SJCRH30 (cell line): ENCODE measurements at regions not wholly inside any gene's neighbourhood (a gene's known extent, or its start where the extent isn't known, plus 50 kb on each side); places are given as distances from the start of the nearest gene placed in this dataset.
A peak's percentile ranks its signal among the peaks of the same experiment; 100 is the strongest.
"Not testable (repeated sequence)": the region's sequence is repeated elsewhere in the genome, so short reads cannot be mapped to it uniquely, and the experiment has no call there.

ENCODE experiments used
- DNase-seq, 2 experiments: peaks; one replicate each; pipeline ENCODE4 v3.0.0-alpha.2; 2015 to 2020
- H3K27ac ChIP-seq: fragments of 250-450 bp; sonication (Bioruptor Pico); 2 replicates; pipeline ENCODE4 v1.5.1; 2020; ENCODE audit warnings: mild to moderate bottlenecking, moderate library complexity
- H3K27me3 ChIP-seq: fragments of 250-450 bp; sonication (Bioruptor Pico); 2 replicates; pipeline ENCODE4 v1.5.1; 2020; ENCODE audit warnings: mild to moderate bottlenecking, moderate library complexity
- H3K36me3 ChIP-seq: fragments of 250-450 bp; sonication (Bioruptor Pico); 2 replicates; pipeline ENCODE4 v1.5.1; 2020; ENCODE audit warnings: mild to moderate bottlenecking, moderate library complexity
- H3K4me1 ChIP-seq: fragments of 250-450 bp; sonication (Bioruptor Pico); 2 replicates; pipeline ENCODE4 v1.5.1; 2020; ENCODE audit warnings: mild to moderate bottlenecking, moderate library complexity
- H3K4me3 ChIP-seq: fragments of 250-450 bp; sonication (Bioruptor Pico); 2 replicates; pipeline ENCODE4 v1.5.1; 2020; ENCODE audit warnings: mild to moderate bottlenecking, moderate library complexity
- H3K9me3 ChIP-seq: fragments of 250-450 bp; sonication (Bioruptor Pico); replicated peaks from 2 replicates; pipeline ENCODE4 v1.5.1; 2020; ENCODE audit warnings: mild to moderate bottlenecking, moderate library complexity

GRCh38 chr4:158958489-158959270 lies 144.2 kb upstream of the RAPGEF2 start:
- DNase-seq: no peak
- H3K9me3 ChIP-seq: no peaks in the 10 kb centered on the region

GRCh38 chr4:158962393-158962792 lies 140.5 kb upstream of the RAPGEF2 start:
- no peak for DNase-seq
- no peaks in the 10 kb centered on the region for H3K9me3 ChIP-seq
- H3K4me1 ChIP-seq: peaks cover 3% of the 10 kb centered on the region; the same call in 1 of the 2 replicates
- H3K4me3 ChIP-seq: no peak overlapping the region
- no peaks in the 10 kb centered on the region for H3K36me3 ChIP-seq
- no peaks in the 10 kb centered on the region for H3K27me3 ChIP-seq
- H3K27ac ChIP-seq: no peak overlapping the region

More at GRCh38 chr4:158958489-158959270, 144.2 kb upstream of the RAPGEF2 start:
- H3K4me3 ChIP-seq: no peak overlapping the region
- no peak overlapping the region for H3K27ac ChIP-seq
- no peaks in the 10 kb centered on the region for H3K36me3 ChIP-seq
- no peaks in the 10 kb centered on the region for H3K4me1 ChIP-seq
- H3K27me3 ChIP-seq: no peaks in the 10 kb centered on the region

GRCh38 chr4:158963282-158963681 lies 139.6 kb upstream of the RAPGEF2 start:
- not testable (repeated sequence) for H3K27ac ChIP-seq, H3K9me3 ChIP-seq, H3K4me1 ChIP-seq, H3K27me3 ChIP-seq, H3K36me3 ChIP-seq, H3K4me3 ChIP-seq, DNase-seq

- Histone ChIP-seq H3K27me3 (no peaks in the 10 kb centered on the region), H3K36me3 (no peaks in the 10 kb centered on the region), H3K4me3 (no peak overlapping the region), H3K4me1 (peaks cover 3% of the 10 kb centered on the region; the same call in 1 of the 2 replicates), H3K9me3 (no peaks in the 10 kb centered on the region), H3K27ac (no peak overlapping the region)
- DNase-seq: no peak
These were observed 138.7 kb upstream of the RAPGEF2 start for GRCh38 chr4:158964114-158964727.

GRCh38 chr4:158964728-158965124 lies 138.2 kb upstream of the RAPGEF2 start:
- no peak for DNase-seq
- no peak overlapping the region for H3K27ac ChIP-seq
- no peaks in the 10 kb centered on the region for H3K27me3 ChIP-seq
- H3K4me3 ChIP-seq: no peak overlapping the region
- no peaks in the 10 kb centered on the region for H3K9me3 ChIP-seq
- peaks cover 3% of the 10 kb centered on the region; the same call in 1 of the 2 replicates for H3K4me1 ChIP-seq
- no peaks in the 10 kb centered on the region for H3K36me3 ChIP-seq

- DNase-seq: no peak
- H3K27me3 ChIP-seq: no peaks in the 10 kb centered on the region
- H3K36me3 ChIP-seq: no peaks in the 10 kb centered on the region
- H3K9me3 ChIP-seq: no peaks in the 10 kb centered on the region
- no peak overlapping the region for H3K4me3 ChIP-seq
- no peak overlapping the region for H3K27ac ChIP-seq
- peaks cover 3% of the 10 kb centered on the region; the same call in 1 of the 2 replicates for H3K4me1 ChIP-seq
These were observed 137.7 kb upstream of the RAPGEF2 start for GRCh38 chr4:158965226-158965625.

- Histone ChIP-seq H3K9me3 (no peaks in the 10 kb centered on the region), H3K27me3 (no peaks in the 10 kb centered on the region), H3K27ac (no peak overlapping the region), H3K36me3 (no peaks in the 10 kb centered on the region), H3K4me3 (no peak overlapping the region), H3K4me1 (peaks cover 3% of the 10 kb centered on the region; the same call in 1 of the 2 replicates)
- no peak for DNase-seq
These were observed 136.8 kb upstream of the RAPGEF2 start for GRCh38 chr4:158966091-158966490.

- Histone ChIP-seq H3K27me3 (no peaks in the 10 kb centered on the region), H3K4me3 (no peak overlapping the region), H3K9me3 (no peaks in the 10 kb centered on the region), H3K36me3 (no peaks in the 10 kb centered on the region), H3K4me1 (peaks cover 3% of the 10 kb centered on the region; the same call in 1 of the 2 replicates), H3K27ac (no peak overlapping the region)
- peak in 1 of 2 experiments; percentile 2 for DNase-seq
These were observed 133.9 kb upstream of the RAPGEF2 start for GRCh38 chr4:158968961-158969360.

- Histone ChIP-seq H3K36me3 (no peaks in the 10 kb centered on the region), H3K27me3 (no peaks in the 10 kb centered on the region), H3K4me3 (no peak overlapping the region), H3K4me1 (peaks cover 3% of the 10 kb centered on the region; the same call in 1 of the 2 replicates), H3K27ac (no peak overlapping the region), H3K9me3 (no peaks in the 10 kb centered on the region)
- DNase-seq: no peak
These were observed 132.1 kb upstream of the RAPGEF2 start for GRCh38 chr4:158970812-158971211.

- not testable (repeated sequence) for H3K4me1 ChIP-seq, H3K27ac ChIP-seq, H3K4me3 ChIP-seq, H3K36me3 ChIP-seq, DNase-seq, H3K9me3 ChIP-seq, H3K27me3 ChIP-seq
These were observed 128.4 kb upstream of the RAPGEF2 start for GRCh38 chr4:158974438-158974837.

- H3K27me3 ChIP-seq, H3K27ac ChIP-seq, H3K4me3 ChIP-seq, H3K9me3 ChIP-seq, DNase-seq, H3K4me1 ChIP-seq, H3K36me3 ChIP-seq: not testable (repeated sequence)
These were observed 122.2 kb upstream of the RAPGEF2 start for GRCh38 chr4:158980711-158981110.

- H3K27me3 ChIP-seq: no peaks in the 10 kb centered on the region
- no peaks in the 10 kb centered on the region for H3K36me3 ChIP-seq
- DNase-seq: no peak
- H3K4me1 ChIP-seq: no peaks in the 10 kb centered on the region
- no peak overlapping the region for H3K27ac ChIP-seq
- H3K9me3 ChIP-seq: no peaks in the 10 kb centered on the region
- H3K4me3 ChIP-seq: no peak overlapping the region
These were observed 111.2 kb upstream of the RAPGEF2 start for GRCh38 chr4:158991534-158992155.

GRCh38 chr4:158993891-158994290 lies 109.0 kb upstream of the RAPGEF2 start:
- Histone ChIP-seq H3K27me3 (no peaks in the 10 kb centered on the region), H3K4me1 (peaks cover 2% of the 10 kb centered on the region; the same call in 1 of the 2 replicates)

GRCh38 chr4:158995040-158995439 lies 107.8 kb upstream of the RAPGEF2 start:
- H3K27ac ChIP-seq: no peak overlapping the region
- no peaks in the 10 kb centered on the region for H3K9me3 ChIP-seq
- DNase-seq: no peak
- H3K4me3 ChIP-seq: no peak overlapping the region
- H3K36me3 ChIP-seq: no peaks in the 10 kb centered on the region
- peaks cover 2% of the 10 kb centered on the region; the same call in 1 of the 2 replicates for H3K4me1 ChIP-seq
- no peaks in the 10 kb centered on the region for H3K27me3 ChIP-seq

More at GRCh38 chr4:158993891-158994290, 109.0 kb upstream of the RAPGEF2 start:
- Histone ChIP-seq H3K27ac (no peak overlapping the region), H3K36me3 (no peaks in the 10 kb centered on the region), H3K4me3 (no peak overlapping the region), H3K9me3 (no peaks in the 10 kb centered on the region)
- DNase-seq: no peak

- no peaks in the 10 kb centered on the region for H3K27me3 ChIP-seq
- no peak overlapping the region for H3K4me3 ChIP-seq
- DNase-seq: no peak
- H3K36me3 ChIP-seq: no peaks in the 10 kb centered on the region
- peaks cover 2% of the 10 kb centered on the region; the same call in 1 of the 2 replicates for H3K4me1 ChIP-seq
- H3K9me3 ChIP-seq: no peaks in the 10 kb centered on the region
- no peak overlapping the region for H3K27ac ChIP-seq
These were observed 106.9 kb upstream of the RAPGEF2 start for GRCh38 chr4:158995965-158996364.
